AG09319 (cell line): ENCODE measurements at regions not wholly inside any gene's neighbourhood (a gene's known extent, or its start where the extent isn't known, plus 50 kb on each side); places are given as distances from the start of the nearest gene placed in this dataset.

Experiments
- DNase-seq: peaks from one replicate; pipeline ENCODE4 v3.0.0-alpha.2; 2010; ENCODE audit warnings: low read depth; ENCODE audit errors: extremely low read depth
- TF ChIP-seq, protein P1 (sequence below): IDR thresholded peaks from 2 replicates; pipeline ENCODE4 v1.5.1; 2011; ENCODE audit warnings: low read depth, mild to moderate bottlenecking, inconsistent platforms, low read length, moderate library complexity

DNA sequence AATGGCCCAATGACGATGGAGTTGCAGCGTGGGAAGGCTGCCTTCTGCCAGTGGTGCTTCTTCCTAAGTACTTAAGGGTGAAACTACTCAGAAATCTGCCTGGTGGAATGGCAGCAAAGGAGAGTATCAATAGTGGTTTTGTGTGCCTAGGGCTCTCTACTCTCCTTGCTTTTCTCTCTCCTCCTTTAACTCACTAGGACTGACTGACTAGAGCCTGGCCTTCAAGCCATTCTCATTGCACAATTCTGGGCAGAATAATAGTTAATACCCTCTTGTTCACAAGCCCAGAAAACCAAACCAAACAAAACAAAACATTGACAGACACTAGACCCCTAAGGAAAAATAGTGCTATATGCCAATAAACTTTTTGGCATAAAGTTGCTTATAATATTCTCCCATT lies 171.2 kb upstream of the PTGFR start:
- DNase-seq = no peak
- TF ChIP-seq, protein P1, sequence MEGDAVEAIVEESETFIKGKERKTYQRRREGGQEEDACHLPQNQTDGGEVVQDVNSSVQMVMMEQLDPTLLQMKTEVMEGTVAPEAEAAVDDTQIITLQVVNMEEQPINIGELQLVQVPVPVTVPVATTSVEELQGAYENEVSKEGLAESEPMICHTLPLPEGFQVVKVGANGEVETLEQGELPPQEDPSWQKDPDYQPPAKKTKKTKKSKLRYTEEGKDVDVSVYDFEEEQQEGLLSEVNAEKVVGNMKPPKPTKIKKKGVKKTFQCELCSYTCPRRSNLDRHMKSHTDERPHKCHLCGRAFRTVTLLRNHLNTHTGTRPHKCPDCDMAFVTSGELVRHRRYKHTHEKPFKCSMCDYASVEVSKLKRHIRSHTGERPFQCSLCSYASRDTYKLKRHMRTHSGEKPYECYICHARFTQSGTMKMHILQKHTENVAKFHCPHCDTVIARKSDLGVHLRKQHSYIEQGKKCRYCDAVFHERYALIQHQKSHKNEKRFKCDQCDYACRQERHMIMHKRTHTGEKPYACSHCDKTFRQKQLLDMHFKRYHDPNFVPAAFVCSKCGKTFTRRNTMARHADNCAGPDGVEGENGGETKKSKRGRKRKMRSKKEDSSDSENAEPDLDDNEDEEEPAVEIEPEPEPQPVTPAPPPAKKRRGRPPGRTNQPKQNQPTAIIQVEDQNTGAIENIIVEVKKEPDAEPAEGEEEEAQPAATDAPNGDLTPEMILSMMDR = no peak

DNA sequence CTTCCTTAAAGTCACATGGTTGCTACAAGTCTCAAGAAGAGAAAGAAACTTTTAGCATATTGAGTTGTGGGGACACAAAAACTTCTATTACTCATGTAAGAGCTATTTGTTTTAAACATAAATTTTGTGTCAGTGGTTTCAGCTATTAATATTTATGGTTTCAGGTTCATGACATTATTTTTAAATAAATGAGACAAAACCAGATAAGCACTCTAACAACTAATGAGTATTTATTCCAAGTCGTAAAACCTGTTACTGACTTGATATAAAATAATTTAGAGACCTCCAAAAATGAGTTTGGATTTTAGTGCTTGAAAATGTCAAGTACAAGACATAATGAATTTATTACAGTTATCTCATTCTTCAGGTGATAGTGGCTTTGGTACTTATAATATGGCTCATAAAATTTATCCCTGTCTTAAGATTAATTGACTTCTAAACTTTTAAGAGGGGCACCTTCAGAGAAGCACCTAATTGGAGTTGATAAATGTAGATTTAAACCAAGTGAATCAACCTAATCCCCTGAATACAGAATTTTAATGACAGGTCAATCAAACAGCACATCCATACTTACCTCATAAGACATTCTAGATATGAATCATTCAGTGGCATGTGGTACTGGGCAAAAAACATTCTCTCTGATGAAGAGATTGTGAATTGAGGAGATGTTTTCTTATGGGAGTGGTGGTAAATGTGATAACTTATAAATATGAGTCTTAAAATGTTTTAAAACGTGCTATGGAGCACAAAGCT lies 167.7 kb upstream of the PTGFR start:
- DNase-seq = no peak

DNA sequence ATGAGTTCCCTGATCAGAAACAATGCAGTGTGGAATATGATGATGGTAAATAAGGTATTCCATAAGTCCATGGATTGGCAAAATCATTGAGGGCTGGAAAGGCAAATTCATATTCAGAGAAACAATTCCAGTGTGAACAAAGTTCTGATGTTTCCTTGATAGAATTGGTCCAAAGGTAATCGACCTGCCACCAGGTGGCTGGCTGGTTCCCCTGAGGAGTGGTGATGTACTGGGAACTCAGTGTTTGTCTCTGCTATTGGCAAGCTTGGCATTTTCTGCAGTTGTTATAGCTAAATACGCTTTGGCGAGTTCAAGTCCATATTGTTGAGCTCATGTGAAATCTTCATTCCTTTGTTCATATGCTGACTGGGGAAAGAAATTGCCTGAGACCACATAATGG lies 165.5 kb upstream of the PTGFR start:
- TF ChIP-seq, protein P1 = no peak
- no peak for DNase-seq

More for the DNA sequence above, 167.7 kb upstream of the PTGFR start:
- TF ChIP-seq, protein P1 = no peak

DNA sequence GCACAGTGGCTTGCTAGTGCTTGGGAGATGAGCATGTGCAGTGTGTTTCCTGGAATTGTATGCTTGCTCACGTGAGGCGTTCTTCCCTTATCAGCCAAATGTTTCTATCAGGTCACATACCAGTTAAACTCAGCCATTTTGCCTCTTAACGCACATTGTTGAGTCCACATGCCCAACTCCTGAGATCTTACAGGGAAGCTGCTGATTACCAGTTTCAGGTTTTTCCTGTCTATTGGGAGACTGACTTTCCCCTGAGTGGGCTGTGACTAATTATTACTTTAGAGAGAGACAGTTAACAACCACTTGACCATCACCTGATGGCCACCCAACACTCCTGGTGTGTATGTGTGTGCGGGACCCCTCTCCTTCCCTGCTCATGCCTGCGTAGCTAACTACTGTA lies 161.3 kb upstream of the PTGFR start:
- no peak for DNase-seq
- TF ChIP-seq, protein P1 = no peak

DNA sequence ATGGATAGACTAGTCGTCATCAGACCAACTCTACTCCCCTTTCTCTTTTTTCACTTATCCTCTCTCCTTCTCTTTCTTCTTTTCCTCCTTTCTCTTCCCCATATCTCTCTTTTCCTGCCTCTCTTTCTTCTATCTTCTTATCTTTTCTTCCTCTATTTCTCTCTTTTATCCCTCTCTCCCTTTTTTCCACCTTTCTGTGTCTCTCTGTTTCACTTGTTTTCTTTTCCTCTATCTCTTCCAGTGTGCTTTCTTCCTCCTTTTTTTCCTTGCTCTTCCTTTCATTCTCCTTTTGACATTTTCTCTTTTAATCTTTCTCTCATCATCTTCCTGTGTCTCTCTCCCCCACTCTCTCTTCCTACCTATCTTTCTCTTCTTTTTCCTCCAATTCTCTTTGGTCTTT lies 159.0 kb upstream of the PTGFR start:
- TF ChIP-seq, protein P1 = no peak
- no peak for DNase-seq

DNA sequence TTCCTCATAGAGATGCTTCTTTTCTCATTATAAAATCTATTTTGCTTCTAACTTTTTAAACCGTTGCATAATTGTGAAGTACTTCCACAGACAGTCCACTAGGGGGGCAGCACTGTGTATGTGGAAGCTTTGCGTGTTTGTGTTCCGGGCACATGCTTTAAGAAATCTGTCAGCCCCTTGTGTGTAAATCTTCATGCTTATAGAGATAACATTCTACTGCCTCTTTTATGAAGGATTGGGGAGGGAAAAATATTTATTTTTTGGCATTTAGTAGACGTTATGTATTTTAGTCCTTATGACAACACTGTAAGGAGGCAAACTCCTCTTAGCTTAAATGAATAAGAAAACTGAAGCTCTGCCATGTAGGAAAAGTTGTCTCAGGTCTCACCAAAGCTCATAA lies 157.3 kb upstream of the PTGFR start:
- no peak for DNase-seq
- TF ChIP-seq, protein P1 = peak; percentile 46

- TF ChIP-seq, protein P1 = no peak
- DNase-seq = no peak
These were observed 156.7 kb upstream of the PTGFR start for GRCh38 chr1:78334114-78334513.
